HCT116 (cell line): ENCODE measurements at regions not wholly inside any gene's neighbourhood (a gene's known extent, or its start where the extent isn't known, plus 50 kb on each side); places are given as distances from the start of the nearest gene placed in this dataset.

ENCODE experiments used
- ATAC-seq: fragments of 200-7000 bp; cut with Tn5 transposase; 2 replicates; pipeline ENCODE4 v1.9.1; 2020; ENCODE audit warnings: mild to moderate bottlenecking, moderate library complexity
- BruUV-seq: library from RNA; stranded (reverse); fragments of 400-500 nt; replicated peaks from 2 replicates; lab custom pipeline; 2021; lab: Mats Ljungman, UMichigan
- CTCF ChIA-PET: fragments of 300-600 bp; sonication (Branson Sonifier 250); formaldehyde crosslinking; loops from one replicate; lab custom pipeline; 2021; ENCODE audit warnings: antibody characterized with exemption; lab: Charles Lee
- POLR2A ChIA-PET: fragments of 300-600, 350-600 bp; sonication (Branson Sonifier 250); formaldehyde crosslinking; loops from one replicate; lab custom pipeline; 2021; ENCODE audit warnings: antibody characterized with exemption; lab: Charles Lee
- RAD21 ChIA-PET, 2 experiments: fragments of 300-600 bp; sonication (Branson Sonifier 250); formaldehyde crosslinking; loops; one replicate each; lab custom pipeline; 2023; ENCODE audit warnings: low total read pairs in 2 of 2; ENCODE audit not compliant: uncharacterized antibody in 2 of 2, unreplicated experiment in 2 of 2, low non-redundant PET in 1 of 2; lab: Charles Lee
- DNase-seq: peaks from one replicate; pipeline ENCODE4 v3.0.0-alpha.2; 2010; ENCODE audit warnings: low read depth, low spot score
- H2AFZ ChIP-seq: fragments of 200-600 bp; shearing (Covaris generic), sonication (generic); 2 replicates; pipeline ENCODE4 v1.6.1; 2017; ENCODE audit warnings: low read depth, mixed run types, mixed read lengths, antibody characterized with exemption, low read length; ENCODE audit not compliant: poor library complexity, severe bottlenecking
- H3K27ac ChIP-seq: 2 replicates; pipeline ENCODE4 v1.5.1; 2012; ENCODE audit warnings: low read depth, low read length
- H3K27me3 ChIP-seq: fragments of 200-600 bp; sonication (generic); 2 replicates; pipeline ENCODE4 v1.6.1; 2016; ENCODE audit warnings: mixed run types, low read length, mixed read lengths; ENCODE audit not compliant: insufficient read depth
- H3K36me3 ChIP-seq, 2 experiments: fragments of 200-500 bp in 1 of 2; fragments of 200-600 bp in 1 of 2; sonication (Bioruptor generic) in 1 of 2; sonication (generic) in 1 of 2; 2 replicates each; pipeline versions ENCODE4 v1.5.1 to v1.6.1; 2014 to 2016; ENCODE audit warnings: low read length in 2 of 2, inconsistent platforms in 1 of 2, mixed read lengths in 1 of 2, mixed run types in 1 of 2; ENCODE audit not compliant: insufficient read depth in 2 of 2, control insufficient read depth in 1 of 2
- H3K4me1 ChIP-seq, 2 experiments: fragments of 200-600 bp in 1 of 2; sonication (generic) in 1 of 2; 2 replicates each; pipeline versions ENCODE4 v1.5.1 to v1.6.1; 2012 to 2017; ENCODE audit warnings: low read length in 2 of 2, inconsistent platforms in 1 of 2, mild to moderate bottlenecking in 1 of 2, mixed read lengths in 1 of 2, mixed run types in 1 of 2, moderate library complexity in 1 of 2; ENCODE audit not compliant: insufficient read depth in 2 of 2, control insufficient read depth in 1 of 2
- H3K4me2 ChIP-seq: fragments of 200-600 bp; sonication (generic); 2 replicates; pipeline ENCODE4 v1.6.1; 2017; ENCODE audit warnings: mixed run types, low read length, mixed read lengths
- H3K4me3 ChIP-seq, 2 experiments: fragments of 200-600 bp in 1 of 2; sonication (generic) in 1 of 2; replicated peaks in 1 of 2; 2 replicates each; pipeline ENCODE4 v1.5.1; 2011 to 2016; ENCODE audit warnings: low read length in 2 of 2, control low read depth in 1 of 2, low read depth in 1 of 2, mild to moderate bottlenecking in 1 of 2, mixed read lengths in 1 of 2, mixed run types in 1 of 2
- H3K79me2 ChIP-seq: fragments of 200-600 bp; sonication (generic); 2 replicates; pipeline ENCODE4 v1.6.1; 2017; ENCODE audit warnings: mild to moderate bottlenecking, mixed run types, low read length, moderate library complexity, mixed read lengths; ENCODE audit not compliant: insufficient read depth
- H3K9ac ChIP-seq: fragments of 200-600 bp; sonication (generic); 2 replicates; pipeline ENCODE4 v1.6.1; 2016; ENCODE audit warnings: low read length, mixed read lengths
- H3K9me2 ChIP-seq: fragments of 200-600 bp; sonication (generic), shearing (Covaris generic); 2 replicates; pipeline ENCODE4 v1.6.1; 2017; ENCODE audit warnings: mixed run types, mild to moderate bottlenecking, moderate library complexity; ENCODE audit not compliant: insufficient read depth
- H3K9me3 ChIP-seq, 2 experiments: fragments of 200-500 bp in 1 of 2; fragments of 200-600 bp in 1 of 2; sonication (Bioruptor generic) in 1 of 2; sonication (generic) in 1 of 2; 2 replicates each; pipeline ENCODE4 v1.6.1; 2014 to 2017; ENCODE audit warnings: low read length in 2 of 2, mixed read lengths in 2 of 2, inconsistent platforms in 1 of 2, low read depth in 1 of 2, mild to moderate bottlenecking in 1 of 2, mixed run types in 1 of 2, moderate library complexity in 1 of 2; ENCODE audit not compliant: control insufficient read depth in 1 of 2, insufficient read depth in 1 of 2
- H4K20me1 ChIP-seq: fragments of 200-600 bp; sonication (generic), shearing (Covaris generic); 2 replicates; pipeline ENCODE4 v1.6.1; 2017; ENCODE audit warnings: mixed run types, mild to moderate bottlenecking, moderate library complexity; ENCODE audit not compliant: insufficient read depth
- CBX3 ChIP-seq: IDR thresholded peaks from 2 replicates; pipeline ENCODE4 v1.6.1; 2012; ENCODE audit warnings: low read depth
- CEBPB ChIP-seq: IDR thresholded peaks from 2 replicates; pipeline ENCODE4 v1.6.1; 2012; ENCODE audit warnings: low read depth
- ELF1 ChIP-seq: IDR thresholded peaks from 2 replicates; pipeline ENCODE4 v1.6.1; 2012; ENCODE audit warnings: low read depth, borderline replicate concordance
- EZH2 ChIP-seq: fragments of 200-600 bp; sonication (generic); IDR thresholded peaks from 2 replicates; pipeline ENCODE4 v1.6.1; 2017; ENCODE audit warnings: antibody characterized with exemption, mixed run types
- EZH2phosphoT487 ChIP-seq: fragments of 200-600 bp; IDR thresholded peaks from 2 replicates; pipeline ENCODE4 v1.6.1; 2018; ENCODE audit warnings: antibody characterized with exemption, borderline replicate concordance
- FOSL1 ChIP-seq: IDR thresholded peaks from 2 replicates; pipeline ENCODE4 v1.6.1; 2012; ENCODE audit warnings: low read depth
- JUND ChIP-seq: IDR thresholded peaks from 2 replicates; pipeline ENCODE4 v1.6.1; 2012
- POLR2A ChIP-seq: IDR thresholded peaks from 2 replicates; pipeline ENCODE4 v1.7.0; 2011; ENCODE audit warnings: borderline replicate concordance; ENCODE audit not compliant: insufficient read depth, insufficient read length; ENCODE audit errors: extremely low read depth
- RAD21 ChIP-seq: IDR thresholded peaks from 2 replicates; pipeline ENCODE4 v1.6.1; 2012; ENCODE audit warnings: low read depth, mild to moderate bottlenecking
- SRF ChIP-seq: IDR thresholded peaks from 2 replicates; pipeline ENCODE4 v1.6.1; 2012; ENCODE audit warnings: low read depth
- TCF7L2 ChIP-seq: IDR thresholded peaks from 2 replicates; pipeline ENCODE4 v1.7.0; 2011; ENCODE audit warnings: borderline replicate concordance, inconsistent platforms; ENCODE audit not compliant: insufficient read depth, insufficient read length; ENCODE audit errors: extremely low read depth
- YY1 ChIP-seq: IDR thresholded peaks from 2 replicates; pipeline ENCODE4 v1.6.1; 2011; ENCODE audit warnings: low read length, low read depth, moderate library complexity, mild to moderate bottlenecking; ENCODE audit not compliant: insufficient replicate concordance; ENCODE audit errors: extremely low read depth
- ZFX ChIP-seq: fragments of 450-650 bp; IDR thresholded peaks from 2 replicates; pipeline ENCODE4 v1.6.1; 2017
- intact Hi-C: fragments of 100-400 bp; cut with micrococcal nuclease; formaldehyde crosslinking; loops from 2 replicates; pipeline ENCODE4 v1.10.0; 2022
- TF ChIP-seq, protein P1 (sequence below): IDR thresholded peaks from 2 replicates; pipeline ENCODE4 v1.6.1; 2012
- TF ChIP-seq, protein P2 (sequence below): IDR thresholded peaks from 2 replicates; pipeline ENCODE4 v1.6.1; 2012
- TF ChIP-seq, protein P3 (sequence below): IDR thresholded peaks from 2 replicates; pipeline ENCODE4 v1.6.1; 2011; ENCODE audit warnings: mild to moderate bottlenecking, low read length, moderate library complexity; ENCODE audit not compliant: insufficient replicate concordance; ENCODE audit errors: extremely low read depth

DNA sequence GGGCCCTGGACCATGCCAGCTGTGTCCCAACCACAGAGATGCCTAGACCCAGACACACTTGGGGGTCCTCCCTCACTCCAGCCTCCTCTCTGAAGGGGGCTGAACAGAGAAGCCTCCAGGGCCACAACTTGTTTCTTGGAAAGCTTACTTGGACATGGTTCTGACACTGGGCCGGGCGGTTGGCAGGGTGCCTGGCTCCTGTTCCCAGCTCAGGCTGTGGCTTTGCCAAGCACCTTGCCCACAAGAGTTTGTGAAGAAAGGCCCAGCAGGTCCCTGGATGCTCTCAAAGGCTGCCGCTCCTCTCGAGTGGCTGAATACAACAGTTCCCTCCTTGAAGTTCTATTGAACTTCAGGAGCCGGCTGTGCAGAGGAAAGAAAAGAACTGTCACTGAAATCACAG is 181.6 kb downstream of the PTPN20 start (continued):
- no peak for TF ChIP-seq EZH2
- TF ChIP-seq, all 23 proteins: peak for 0

DNA sequence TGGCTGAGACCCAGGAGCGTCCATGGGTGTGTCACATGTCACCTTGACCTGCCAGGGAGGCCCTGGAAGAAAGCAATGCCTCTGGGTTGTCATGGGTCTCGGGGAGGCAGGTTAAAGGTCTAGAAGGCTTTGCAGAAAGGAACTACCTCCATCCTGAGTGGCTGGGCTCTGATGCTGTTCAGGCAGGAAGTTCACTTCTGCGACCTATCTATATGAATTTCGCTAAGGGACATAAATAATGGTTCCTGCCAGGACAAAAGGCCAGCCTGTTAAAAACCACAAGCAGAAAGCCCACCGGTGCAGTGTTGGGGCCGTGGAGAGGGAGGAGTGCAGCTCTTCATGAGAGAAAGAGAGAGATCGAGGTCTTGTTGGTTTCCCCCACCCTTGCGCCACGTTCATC is 182.9 kb downstream of the PTPN20 start:
- H3K27ac ChIP-seq: no peak overlapping the region
- TF ChIP-seq CBX3: no peak
- TF ChIP-seq, protein P1, sequence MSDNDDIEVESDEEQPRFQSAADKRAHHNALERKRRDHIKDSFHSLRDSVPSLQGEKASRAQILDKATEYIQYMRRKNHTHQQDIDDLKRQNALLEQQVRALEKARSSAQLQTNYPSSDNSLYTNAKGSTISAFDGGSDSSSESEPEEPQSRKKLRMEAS: no peak
- TF ChIP-seq, protein P2, sequence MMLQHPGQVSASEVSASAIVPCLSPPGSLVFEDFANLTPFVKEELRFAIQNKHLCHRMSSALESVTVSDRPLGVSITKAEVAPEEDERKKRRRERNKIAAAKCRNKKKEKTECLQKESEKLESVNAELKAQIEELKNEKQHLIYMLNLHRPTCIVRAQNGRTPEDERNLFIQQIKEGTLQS: no peak
- no peak for TF ChIP-seq ELF1
- TF ChIP-seq FOSL1: no peak
- TF ChIP-seq YY1: no peak
- no peak for TF ChIP-seq TCF7L2
- no peak for TF ChIP-seq EZH2
- TF ChIP-seq, protein P3, sequence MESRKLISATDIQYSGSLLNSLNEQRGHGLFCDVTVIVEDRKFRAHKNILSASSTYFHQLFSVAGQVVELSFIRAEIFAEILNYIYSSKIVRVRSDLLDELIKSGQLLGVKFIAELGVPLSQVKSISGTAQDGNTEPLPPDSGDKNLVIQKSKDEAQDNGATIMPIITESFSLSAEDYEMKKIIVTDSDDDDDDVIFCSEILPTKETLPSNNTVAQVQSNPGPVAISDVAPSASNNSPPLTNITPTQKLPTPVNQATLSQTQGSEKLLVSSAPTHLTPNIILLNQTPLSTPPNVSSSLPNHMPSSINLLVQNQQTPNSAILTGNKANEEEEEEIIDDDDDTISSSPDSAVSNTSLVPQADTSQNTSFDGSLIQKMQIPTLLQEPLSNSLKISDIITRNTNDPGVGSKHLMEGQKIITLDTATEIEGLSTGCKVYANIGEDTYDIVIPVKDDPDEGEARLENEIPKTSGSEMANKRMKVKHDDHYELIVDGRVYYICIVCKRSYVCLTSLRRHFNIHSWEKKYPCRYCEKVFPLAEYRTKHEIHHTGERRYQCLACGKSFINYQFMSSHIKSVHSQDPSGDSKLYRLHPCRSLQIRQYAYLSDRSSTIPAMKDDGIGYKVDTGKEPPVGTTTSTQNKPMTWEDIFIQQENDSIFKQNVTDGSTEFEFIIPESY: no peak
- TF ChIP-seq RAD21: no peak
- no peak for TF ChIP-seq ZFX
- TF ChIP-seq SRF: no peak
- no peak for TF ChIP-seq POLR2A
- TF ChIP-seq EZH2phosphoT487: no peak
- no peak for TF ChIP-seq CEBPB
- TF ChIP-seq JUND: no peak
- TF ChIP-seq, all 23 proteins: peak for 0
- H3K79me2 ChIP-seq: no peaks in the 10 kb centered on the region
- no peak overlapping the region for H3K9ac ChIP-seq
- no TSS peak for BruUV-seq
- POLR2A ChIA-PET: no interaction called here
- H3K9me3 ChIP-seq: no peaks in the 10 kb centered on the region
- H3K27me3 ChIP-seq: no peaks in the 10 kb centered on the region
- H3K9me2 ChIP-seq: no peaks in the 10 kb centered on the region
- H2AFZ ChIP-seq: no peak overlapping the region
- H3K4me1 ChIP-seq: no peaks in the 10 kb centered on the region
- CTCF ChIA-PET: no interaction called here
- H4K20me1 ChIP-seq: no peaks in the 10 kb centered on the region
- DNase-seq (no peak), ATAC-seq (no peak)
- no peaks in the 10 kb centered on the region for H3K36me3 ChIP-seq
- H3K4me3 ChIP-seq: no peak overlapping the region
- intact Hi-C loops: no loop called here
- RAD21 ChIA-PET: no interaction called here
- no peak overlapping the region for H3K4me2 ChIP-seq
